Hematopoietic multipotent progenitor cell treated with erythropoietin and hydrocortisone succinate and interleukin-3 and kit ligand, for 15 days (in vitro differentiated cells): ENCODE measurements at regions not wholly inside any gene's neighbourhood (a gene's known extent, or its start where the extent isn't known, plus 50 kb on each side); places are given as distances from the start of the nearest gene placed in this dataset.
"Not testable (repeated sequence)": the region's sequence is repeated elsewhere in the genome, so short reads cannot be mapped to it uniquely, and the experiment has no call there.

Source experiments
- DNase-seq: peaks from one replicate; pipeline ENCODE4 v3.0.0-alpha.2; 2015; ENCODE audit warnings: low spot score

DNA sequence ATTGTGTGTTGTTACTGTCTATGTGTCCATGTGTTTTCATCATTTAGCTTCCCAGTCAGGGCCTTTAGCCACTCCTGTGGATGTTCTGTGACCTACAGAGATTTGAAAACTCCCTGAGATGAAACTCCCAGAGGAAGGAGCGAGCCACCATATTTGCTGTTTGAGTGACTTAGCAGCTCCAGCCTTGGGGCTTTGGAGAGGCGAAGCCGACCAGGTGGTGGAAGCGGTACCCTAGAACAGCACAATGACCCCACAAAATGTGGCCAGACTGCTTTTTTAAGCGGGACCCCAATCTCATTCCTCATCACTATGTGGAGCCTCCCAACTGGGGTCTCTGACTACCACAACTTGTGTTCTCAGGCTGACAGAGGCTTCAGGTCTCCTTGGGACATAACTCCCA, 323.9 kb upstream of the KCND2 start:
- DNase-seq, result no peak

DNA sequence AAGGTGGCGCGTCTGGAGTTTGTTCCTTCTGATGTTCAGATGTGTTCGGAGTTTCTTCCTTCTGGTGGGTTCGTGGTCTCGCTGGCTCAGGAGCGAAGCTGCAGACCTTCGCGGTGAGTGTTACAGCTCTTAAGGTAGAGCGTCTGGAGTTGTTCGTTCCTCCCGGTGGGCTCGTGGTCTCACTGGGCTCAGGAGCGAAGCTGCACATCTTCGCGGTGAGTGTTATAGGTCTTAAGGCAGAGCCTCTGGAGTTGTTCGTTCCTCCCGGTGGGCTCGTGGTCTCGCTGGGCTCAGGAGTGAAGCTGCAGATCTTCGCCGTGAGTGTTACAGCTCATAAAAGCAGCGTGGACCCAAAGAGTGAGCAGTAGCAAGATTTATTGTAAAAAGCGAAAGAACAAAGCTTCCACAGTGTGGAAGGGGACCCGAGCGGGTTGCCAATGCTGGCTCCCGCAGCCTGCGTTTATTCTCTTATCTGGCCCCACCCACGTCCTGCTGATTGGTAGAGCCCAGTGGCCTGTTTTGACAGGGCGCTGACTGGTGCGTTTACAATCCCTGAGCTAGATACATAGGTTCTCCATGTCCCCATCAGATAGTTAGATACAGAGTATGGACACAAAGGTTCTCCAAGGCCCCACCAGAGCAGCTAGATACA, 322.5 kb upstream of the KCND2 start:
- not testable (repeated sequence) for DNase-seq

DNA sequence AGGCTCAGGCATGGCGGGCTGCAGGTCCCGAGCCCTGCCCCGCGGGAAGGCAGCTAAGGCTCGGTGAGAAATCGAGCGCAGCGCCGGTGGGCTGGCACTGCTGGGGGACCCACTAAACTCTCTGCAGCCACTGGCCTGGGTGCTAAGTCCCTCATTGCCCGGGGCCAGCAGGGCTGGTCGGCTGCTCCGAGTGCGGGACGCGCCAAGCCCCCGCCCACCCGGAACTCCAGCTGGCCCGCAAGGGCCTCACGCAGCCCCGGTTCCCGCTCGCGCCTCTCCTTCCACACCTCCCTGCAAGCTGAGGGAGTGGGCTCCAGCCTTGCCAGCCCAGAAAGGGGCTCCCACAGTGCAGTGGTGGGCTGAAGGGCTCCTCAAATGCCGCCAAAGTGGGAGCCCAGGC, 321.4 kb upstream of the KCND2 start:
- DNase-seq, result not testable (repeated sequence)

DNA sequence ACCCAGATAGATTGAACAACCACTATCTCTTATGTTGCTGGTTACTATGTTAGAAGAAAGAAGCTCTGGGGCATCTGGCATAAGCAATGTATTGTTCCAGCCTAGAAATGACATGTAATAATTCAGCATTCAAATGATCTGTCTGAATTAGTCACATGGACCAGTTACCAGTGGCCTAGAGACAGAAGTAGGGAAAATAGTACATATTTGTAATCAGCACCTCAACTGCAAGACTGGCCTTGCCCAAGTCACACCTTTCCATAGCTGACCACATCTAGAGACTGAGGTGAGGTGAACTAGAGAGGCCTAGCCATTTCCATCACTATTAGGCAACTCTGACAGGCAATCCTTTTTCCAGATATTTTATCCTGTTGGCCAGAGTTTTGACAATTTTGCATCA, 315.6 kb upstream of the KCND2 start:
- no peak for DNase-seq

DNA sequence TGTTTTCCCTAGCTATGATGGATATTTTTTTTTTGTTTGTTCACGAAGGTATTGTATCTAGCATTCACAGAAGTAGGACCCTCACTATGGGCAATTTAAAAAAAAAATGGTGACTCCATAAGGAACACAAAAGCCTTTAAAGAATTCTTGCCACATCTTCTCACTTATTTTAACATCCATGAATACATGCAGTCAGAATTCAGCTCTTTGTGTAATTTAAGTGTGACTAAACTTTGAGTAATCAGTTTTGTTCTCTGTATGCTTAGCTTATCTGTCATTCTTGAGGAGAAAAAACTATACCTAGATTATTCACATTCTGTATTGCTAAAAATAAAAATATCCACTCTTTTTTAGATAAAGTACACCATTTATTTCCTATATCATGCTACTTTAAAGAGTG, 313.2 kb upstream of the KCND2 start:
- DNase-seq, result no peak

DNA sequence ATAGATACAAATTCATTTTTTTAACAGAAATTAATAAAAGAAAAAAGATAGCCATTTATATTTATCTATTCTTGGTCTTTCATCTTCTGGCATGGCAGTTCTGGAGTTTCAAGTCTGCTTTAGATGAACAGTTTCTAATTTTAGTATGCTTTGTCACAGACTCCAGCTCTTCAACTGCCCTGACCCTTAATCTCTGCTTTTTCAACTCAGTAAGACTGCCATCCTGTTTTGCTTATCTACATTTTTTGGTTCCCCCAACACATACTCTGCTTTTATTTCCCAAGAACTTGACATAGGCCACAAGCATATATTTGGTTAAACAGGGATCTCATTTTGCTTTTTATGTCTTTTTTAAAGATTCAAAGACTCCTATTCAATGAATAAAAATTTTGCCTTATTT, 309.3 kb upstream of the KCND2 start:
- DNase-seq, result no peak

DNA sequence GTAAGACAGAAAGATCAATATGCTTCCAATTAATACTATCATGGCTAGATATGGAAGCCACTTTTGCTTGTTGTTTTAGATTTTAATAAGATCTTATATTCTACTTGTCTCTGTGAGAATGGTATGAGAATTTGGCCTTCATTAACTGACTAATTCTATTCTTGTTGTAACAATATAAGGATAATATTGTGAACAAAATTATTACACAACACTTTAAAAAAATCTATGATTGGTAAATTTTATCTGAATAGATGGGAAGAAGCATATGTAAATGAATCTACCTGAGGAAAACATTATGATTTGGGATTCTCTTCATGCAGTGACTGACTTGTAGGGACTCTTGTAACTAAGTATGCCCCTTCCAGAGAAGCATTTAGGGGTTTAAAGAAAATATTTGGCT, 308.9 kb upstream of the KCND2 start:
- DNase-seq, result no peak

- no peak for DNase-seq
Observed at GRCh38 chr7:119964788-119965542, 308.0 kb upstream of the KCND2 start.

GRCh38 chr7:119967221-119967620, 305.8 kb upstream of the KCND2 start:
- no peak for DNase-seq

DNA sequence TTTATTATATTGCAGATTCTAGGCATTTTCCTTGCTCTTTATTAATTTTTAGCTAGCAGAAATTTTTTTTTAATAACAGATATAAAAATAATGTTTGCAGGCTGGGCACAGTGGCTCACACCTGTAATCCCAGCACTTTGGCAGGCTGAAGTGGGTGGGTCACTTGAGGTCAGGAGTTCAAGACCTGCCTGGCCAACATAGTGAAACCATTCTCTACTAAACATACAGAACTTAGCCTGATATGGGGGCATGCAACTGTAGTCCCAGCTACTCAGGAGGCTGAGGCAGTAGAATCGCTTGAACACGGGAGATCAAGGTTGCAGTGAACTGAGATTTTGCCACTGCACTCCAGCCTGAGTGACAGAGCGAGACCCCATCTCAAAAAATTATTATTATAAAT, 304.6 kb upstream of the KCND2 start:
- not testable (repeated sequence) for DNase-seq

- DNase-seq, result no peak
Observed at GRCh38 chr7:119969054-119969453, 303.9 kb upstream of the KCND2 start.

- DNase-seq, result no peak
Observed at GRCh38 chr7:119969763-119970162, 303.2 kb upstream of the KCND2 start.

DNA sequence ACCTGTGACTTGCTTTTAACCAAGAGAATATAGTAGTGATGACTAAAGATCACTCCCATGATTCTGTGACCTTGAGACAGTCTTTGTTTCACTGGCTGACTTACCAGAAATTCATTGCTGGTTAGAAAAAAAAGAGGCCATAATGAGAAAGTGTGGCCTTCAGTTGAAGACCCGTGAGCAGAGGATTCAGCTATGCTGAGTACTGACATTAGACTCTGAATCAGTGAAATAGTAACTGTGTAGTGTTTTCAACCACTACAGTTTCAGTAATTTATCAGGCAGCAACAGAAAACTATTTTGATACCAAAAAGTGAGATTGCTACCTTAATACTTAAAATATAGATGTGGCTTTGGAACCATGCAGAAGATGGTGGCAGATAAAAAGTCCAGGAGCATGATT, 298.0 kb upstream of the KCND2 start:
- no peak for DNase-seq

- DNase-seq, result no peak
Observed at GRCh38 chr7:119982884-119983283, 290.1 kb upstream of the KCND2 start.

DNA sequence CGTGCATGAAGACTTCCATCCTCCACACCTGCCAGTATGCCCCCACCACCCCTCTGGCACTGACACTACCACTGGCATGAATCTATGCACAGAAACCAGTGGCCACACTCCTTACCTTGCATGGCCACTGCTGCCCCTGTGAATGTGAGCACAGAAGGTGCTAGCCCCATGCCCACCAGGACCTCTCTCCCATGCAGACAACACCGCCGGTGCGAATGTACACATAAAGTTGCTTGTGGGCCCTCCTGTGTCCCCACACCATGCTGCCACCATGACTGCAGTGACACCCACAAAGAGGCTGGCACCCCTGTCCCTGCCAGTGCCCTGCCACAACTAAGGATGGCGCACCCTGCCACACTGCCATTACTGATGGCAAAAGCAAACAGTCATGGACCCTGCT, 289.5 kb upstream of the KCND2 start:
- DNase-seq, result no peak

GRCh38 chr7:119984247-119984646, 288.7 kb upstream of the KCND2 start:
- DNase-seq, result no peak

DNA sequence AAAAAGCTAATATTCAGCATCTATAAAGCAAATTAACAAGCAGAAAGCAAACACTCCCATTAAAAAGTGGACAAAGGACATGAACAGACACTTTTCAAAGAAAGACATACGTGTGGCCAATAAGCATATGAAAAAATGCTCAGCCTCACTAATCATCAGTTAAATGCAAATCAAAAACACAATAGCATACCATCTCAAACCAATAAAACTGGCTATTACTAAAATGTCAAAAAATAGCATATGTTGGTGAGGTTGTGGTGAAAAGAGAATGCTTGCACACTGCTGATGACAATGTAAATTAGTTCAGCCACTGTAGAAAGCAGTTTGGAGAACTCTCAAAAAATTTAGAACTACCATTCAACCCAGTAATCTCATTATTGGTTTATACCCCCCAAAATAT, 284.6 kb upstream of the KCND2 start:
- DNase-seq, result no peak

- no peak for DNase-seq
Observed at GRCh38 chr7:119994928-119995327, 278.0 kb upstream of the KCND2 start.

GRCh38 chr7:119996634-119997033, 276.3 kb upstream of the KCND2 start:
- DNase-seq, result no peak

GRCh38 chr7:119999738-120000475, 273.1 kb upstream of the KCND2 start:
- no peak for DNase-seq

DNA sequence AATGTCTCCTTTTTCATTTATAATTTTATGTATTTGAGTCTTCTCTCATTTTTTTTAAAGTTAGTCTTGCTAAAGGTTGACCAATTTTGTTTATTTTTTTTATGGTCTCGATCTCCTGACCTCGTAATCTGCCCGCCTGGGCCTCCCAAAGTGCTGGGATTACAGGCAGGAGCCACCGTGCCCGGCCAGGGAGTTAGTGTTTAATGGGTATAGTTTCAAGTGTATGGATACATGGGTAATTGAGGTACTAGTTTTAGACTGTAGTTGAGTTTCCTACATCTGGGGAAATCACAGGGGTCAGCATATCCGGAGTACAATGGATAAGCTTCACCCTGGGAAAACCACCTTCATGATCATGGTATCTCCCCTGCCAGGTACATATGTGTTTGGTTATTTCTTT, 267.3 kb upstream of the KCND2 start:
- DNase-seq, result no peak

DNA sequence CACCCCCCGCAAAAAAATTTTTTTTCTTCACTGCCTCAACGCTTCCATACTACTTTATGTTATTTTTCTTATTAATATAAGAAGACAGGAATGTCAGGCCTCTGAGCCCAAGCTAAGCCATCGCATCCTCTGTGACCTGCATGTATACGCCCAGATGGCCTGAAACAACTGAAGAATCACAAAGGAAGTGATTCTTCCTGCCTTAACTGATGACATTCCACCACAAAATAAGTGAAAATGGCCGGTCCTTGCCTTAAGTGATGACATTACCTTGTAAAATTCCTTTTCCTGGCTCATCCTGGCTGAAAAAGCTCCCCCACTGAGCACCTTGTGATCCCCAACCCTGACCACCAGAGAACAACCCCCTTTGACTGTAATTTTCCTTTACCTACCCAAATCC, 258.7 kb upstream of the KCND2 start:
- not testable (repeated sequence) for DNase-seq

- no peak for DNase-seq
Observed at GRCh38 chr7:120014925-120015465, 258.0 kb upstream of the KCND2 start.
